GM12874 (cell line): ENCODE measurements at regions not wholly inside any gene's neighbourhood (a gene's known extent, or its start where the extent isn't known, plus 50 kb on each side); places are given as distances from the start of the nearest gene placed in this dataset.

Experiments used
- CTCF ChIP-seq: IDR thresholded peaks from 2 replicates; pipeline ENCODE4 v1.5.1; 2011; ENCODE audit warnings: low read depth, mild to moderate bottlenecking, control low read depth, low read length, moderate library complexity; ENCODE audit not compliant: insufficient read depth

GRCh38 chr6:25028328-25028727, 92.6 kb upstream of the RIPOR2 start:
- TF ChIP-seq CTCF, result no peak

GRCh38 chr6:25032934-25033333, 97.2 kb upstream of the RIPOR2 start:
- TF ChIP-seq CTCF, result no peak

- TF ChIP-seq CTCF, result no peak
Measured at GRCh38 chr6:25034431-25034921, 98.7 kb upstream of the RIPOR2 start.

DNA sequence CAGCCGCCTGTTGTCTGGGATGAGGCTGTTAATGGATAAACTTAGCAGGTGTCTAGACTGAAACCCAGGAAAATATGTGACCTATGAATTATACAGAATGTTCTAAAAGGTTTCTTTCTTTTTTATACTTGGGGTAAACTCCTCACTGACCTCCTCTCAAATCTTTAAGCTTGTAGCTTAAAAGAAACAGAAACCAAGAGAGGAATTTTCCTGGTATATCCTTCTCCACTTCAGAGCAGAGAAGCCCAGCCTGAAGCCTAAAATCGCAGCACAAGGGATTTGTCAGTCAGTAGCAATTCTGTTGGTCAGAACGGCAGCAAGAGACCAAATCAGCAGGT, 99.4 kb upstream of the RIPOR2 start:
- TF ChIP-seq CTCF, result no peak

DNA sequence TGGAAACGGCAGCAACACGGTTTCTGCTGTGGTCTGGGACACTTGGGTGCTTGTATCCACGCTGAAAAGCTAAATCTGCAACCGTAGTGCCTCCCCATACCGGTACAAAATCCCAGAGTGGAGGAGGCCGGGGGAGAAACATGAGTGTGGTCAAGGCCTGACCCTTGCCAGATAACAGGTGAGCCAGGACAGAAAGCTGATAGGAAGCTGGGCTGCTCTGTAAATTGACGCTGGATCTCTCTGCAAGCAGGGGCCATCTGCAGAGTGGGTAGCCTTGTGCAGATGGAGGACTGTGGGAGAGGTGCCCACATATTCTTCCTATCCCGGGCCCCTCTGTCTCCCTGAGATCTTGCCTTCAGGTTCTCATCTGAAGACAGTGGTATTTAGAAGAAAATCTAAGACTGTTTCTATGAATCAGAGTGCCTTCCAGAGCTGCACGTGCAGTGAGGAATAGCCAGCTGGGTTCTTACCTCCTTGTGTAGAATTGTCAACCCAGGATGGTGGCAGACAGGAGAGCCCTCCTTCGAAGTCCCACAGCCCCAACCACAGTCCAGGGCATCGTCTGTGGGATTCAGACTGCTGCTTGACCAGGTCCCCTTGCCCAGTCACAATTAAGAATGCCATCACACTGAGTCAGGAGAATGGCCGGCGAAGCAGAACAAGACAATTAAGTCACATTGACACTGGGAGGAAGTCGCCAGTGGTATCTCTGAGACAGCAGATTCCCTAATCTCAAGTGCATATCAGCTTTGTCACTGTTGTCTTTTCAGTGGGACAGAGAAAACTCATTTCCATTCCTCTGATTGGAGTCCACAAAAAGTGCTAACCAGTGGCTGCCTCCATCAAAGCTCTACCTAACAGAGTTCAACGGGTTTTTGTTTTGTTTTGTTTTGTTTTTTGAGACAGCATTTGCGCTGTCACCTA, 100.0 kb upstream of the RIPOR2 start:
- TF ChIP-seq CTCF, result no peak

DNA sequence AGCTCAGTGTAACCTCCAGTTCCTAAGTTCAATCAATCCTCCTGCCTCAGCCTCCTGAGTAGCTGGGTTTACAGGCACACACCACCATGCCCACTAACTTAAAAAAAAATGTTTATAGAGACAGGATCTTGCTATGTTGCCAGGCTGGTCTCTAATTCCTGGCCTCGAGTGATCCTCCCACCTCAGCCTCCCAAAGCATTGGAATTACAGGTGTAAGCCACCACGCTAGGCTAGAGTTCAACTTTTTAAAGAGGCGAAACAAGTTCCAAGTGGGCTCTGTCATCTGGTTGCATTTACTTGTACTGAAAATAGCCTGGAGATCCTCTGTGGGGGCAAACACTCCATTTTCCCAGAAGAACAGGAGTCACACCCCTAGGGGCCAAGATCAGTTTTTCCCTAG, 100.7 kb upstream of the RIPOR2 start:
- TF ChIP-seq CTCF, result no peak

GRCh38 chr6:25038300-25038699, 102.5 kb upstream of the RIPOR2 start:
- no peak for TF ChIP-seq CTCF
